H9 (cell line): ENCODE measurements at regions not wholly inside any gene's neighbourhood (a gene's known extent, or its start where the extent isn't known, plus 50 kb on each side); places are given as distances from the start of the nearest gene placed in this dataset.

Source experiments
- DNase-seq: peaks from one replicate; pipeline ENCODE4 v3.0.0-alpha.2; 2017
- H2AFZ ChIP-seq: one replicate; pipeline ENCODE4 v1.6.1; 2013; ENCODE audit warnings: mild to moderate bottlenecking, low read length, control low read depth, moderate library complexity
- H2AK5ac ChIP-seq: 2 replicates; pipeline ENCODE4 v1.6.1; 2013; ENCODE audit warnings: low read length, control low read depth, mixed read lengths; ENCODE audit not compliant: insufficient read length
- H2BK120ac ChIP-seq: one replicate; pipeline ENCODE4 v1.6.1; 2013; ENCODE audit warnings: low read depth, mild to moderate bottlenecking, low read length, control low read depth, inconsistent platforms; ENCODE audit not compliant: poor library complexity, severe bottlenecking
- H2BK12ac ChIP-seq: 2 replicates; pipeline ENCODE4 v1.6.1; 2013; ENCODE audit warnings: low read length, control low read depth, mixed read lengths, low read depth; ENCODE audit not compliant: insufficient read length
- H2BK15ac ChIP-seq: 2 replicates; pipeline ENCODE4 v1.6.1; 2013; ENCODE audit warnings: low read depth, low read length, control low read depth
- H2BK20ac ChIP-seq: one replicate; pipeline ENCODE4 v1.6.1; 2013; ENCODE audit warnings: low read depth, mild to moderate bottlenecking, low read length, control low read depth, inconsistent platforms; ENCODE audit not compliant: poor library complexity, severe bottlenecking
- H2BK5ac ChIP-seq: 2 replicates; pipeline ENCODE4 v1.6.1; 2013; ENCODE audit warnings: low read length, control low read depth, mixed read lengths; ENCODE audit not compliant: insufficient read length
- H3K14ac ChIP-seq: 2 replicates; pipeline ENCODE4 v1.6.1; 2013; ENCODE audit warnings: low read length, control low read depth; ENCODE audit not compliant: insufficient read depth
- H3K18ac ChIP-seq: 2 replicates; pipeline ENCODE4 v1.6.1; 2013; ENCODE audit warnings: low read depth, mild to moderate bottlenecking, mixed read lengths, low read length, control low read depth; ENCODE audit not compliant: insufficient read length
- H3K23ac ChIP-seq: 2 replicates; pipeline ENCODE4 v1.6.1; 2013; ENCODE audit warnings: low read length, control low read depth, mixed read lengths, low read depth; ENCODE audit not compliant: insufficient read length
- H3K23me2 ChIP-seq: 2 replicates; pipeline ENCODE4 v1.6.1; 2013; ENCODE audit warnings: low read depth, mild to moderate bottlenecking, mixed read lengths, low read length, control low read depth; ENCODE audit not compliant: insufficient read length, poor library complexity, severe bottlenecking
- H3K27ac ChIP-seq: 2 replicates; pipeline ENCODE4 v1.5.1; 2013; ENCODE audit warnings: low read length, control low read depth, mixed read lengths, low read depth; ENCODE audit not compliant: insufficient read length
- H3K27me3 ChIP-seq: 2 replicates; pipeline ENCODE4 v1.6.1; 2013; ENCODE audit warnings: low read length, control low read depth, inconsistent platforms; ENCODE audit not compliant: insufficient read depth
- H3K4ac ChIP-seq: 2 replicates; pipeline ENCODE4 v1.6.1; 2013; ENCODE audit warnings: low read depth, mild to moderate bottlenecking, control low read depth, inconsistent platforms, low read length, moderate library complexity
- H3K4me1 ChIP-seq: 2 replicates; pipeline ENCODE4 v1.6.1; 2013; ENCODE audit warnings: low read length, control low read depth, inconsistent platforms; ENCODE audit not compliant: insufficient read depth
- H3K4me2 ChIP-seq: 2 replicates; pipeline ENCODE4 v1.6.1; 2013; ENCODE audit warnings: low read length, control low read depth, mixed read lengths; ENCODE audit not compliant: insufficient read length, insufficient read depth
- H3K56ac ChIP-seq: 2 replicates; pipeline ENCODE4 v1.6.1; 2013; ENCODE audit warnings: low read depth, mild to moderate bottlenecking, mixed read lengths, low read length, control low read depth; ENCODE audit not compliant: insufficient read length
- H3K79me1 ChIP-seq: 2 replicates; pipeline ENCODE4 v1.6.1; 2013; ENCODE audit warnings: low read depth, mild to moderate bottlenecking, moderate library complexity, low read length, control low read depth, inconsistent platforms; ENCODE audit not compliant: insufficient read depth, poor library complexity, severe bottlenecking
- H3K79me2 ChIP-seq: 2 replicates; pipeline ENCODE4 v1.6.1; 2013; ENCODE audit warnings: low read length, control low read depth, inconsistent platforms; ENCODE audit not compliant: insufficient read depth
- H3K9ac ChIP-seq: 2 replicates; pipeline ENCODE4 v1.6.1; 2013; ENCODE audit warnings: low read length, control low read depth, mixed read lengths; ENCODE audit not compliant: insufficient read length; ENCODE audit errors: extremely low read depth
- H3K9me3 ChIP-seq: one replicate; pipeline ENCODE4 v1.6.1; 2013; ENCODE audit warnings: low read depth, low read length, inconsistent platforms; ENCODE audit not compliant: control insufficient read depth
- H3T11ph ChIP-seq: one replicate; pipeline ENCODE4 v1.6.1; 2013; ENCODE audit warnings: mild to moderate bottlenecking, low read length, control low read depth, inconsistent platforms
- H4K20me1 ChIP-seq: one replicate; pipeline ENCODE4 v1.6.1; 2013; ENCODE audit not compliant: control insufficient read depth, insufficient read length, insufficient read depth
- H4K5ac ChIP-seq: 2 replicates; pipeline ENCODE4 v1.6.1; 2013; ENCODE audit warnings: low read depth, mild to moderate bottlenecking, mixed read lengths, low read length, control low read depth; ENCODE audit not compliant: insufficient read length
- H4K8ac ChIP-seq: replicated peaks from 2 replicates; pipeline ENCODE4 v1.6.1; 2013; ENCODE audit warnings: low read length, control low read depth, mixed read lengths, low read depth; ENCODE audit not compliant: insufficient read length
- H4K91ac ChIP-seq: 2 replicates; pipeline ENCODE4 v1.6.1; 2013; ENCODE audit warnings: low read depth, mild to moderate bottlenecking, moderate library complexity, mixed read lengths, low read length, control low read depth; ENCODE audit not compliant: insufficient read length
- H3K27ac Mint-ChIP-seq, 3 experiments: 2 replicates in 2 of 3; 3 replicates in 1 of 3; pipeline ENCODE4 v1.8.0; 2020 to 2021; ENCODE audit warnings: mixed read lengths in 3 of 3, mild to moderate bottlenecking in 1 of 3, moderate library complexity in 1 of 3
- H3K27me3 Mint-ChIP-seq: 2 replicates; pipeline ENCODE4 v1.8.0; 2021; ENCODE audit warnings: low read depth, mild to moderate bottlenecking, moderate library complexity, mixed read lengths
- H3K36me3 Mint-ChIP-seq, 3 experiments: 2 replicates in 2 of 3; 3 replicates in 1 of 3; pipeline ENCODE4 v1.8.0; 2020 to 2021; ENCODE audit warnings: low read depth in 3 of 3, mixed read lengths in 3 of 3; ENCODE audit not compliant: insufficient read depth in 1 of 3
- H3K4me1 Mint-ChIP-seq, 2 experiments: 2 replicates each; pipeline ENCODE4 v1.8.0; 2020; ENCODE audit warnings: mixed read lengths in 2 of 2
- H3K4me3 Mint-ChIP-seq, 2 experiments: 2 replicates in 1 of 2; 3 replicates in 1 of 2; pipeline ENCODE4 v1.8.0; 2020 to 2021; ENCODE audit warnings: mild to moderate bottlenecking in 2 of 2, mixed read lengths in 2 of 2, moderate library complexity in 1 of 2
- H3K9me3 Mint-ChIP-seq, 2 experiments: 2 replicates in 1 of 2; 3 replicates in 1 of 2; pipeline ENCODE4 v1.8.0; 2020; ENCODE audit warnings: mild to moderate bottlenecking in 2 of 2, mixed read lengths in 2 of 2, moderate library complexity in 1 of 2
- CTCF ChIP-seq: fragments of 200-600 bp; sonication (generic); conservative IDR thresholded peaks from 3 replicates; pipeline ENCODE4 v1.8.0; 2021; ENCODE audit warnings: antibody characterized with exemption, mild to moderate bottlenecking
- WGBS: extraction: QIAGEN DNeasy Blood & Tissue Kit; methylation state at CpG from one replicate; pipeline ENCODE4 v1.1.7; 2013; ENCODE audit warnings: missing lambda C conversion rate, low lambda C conversion rate, mixed read lengths; ENCODE audit not compliant: insufficient read length; ENCODE audit errors: extremely low coverage; 5-methylcytosine and 5-hydroxymethylcytosine counted together

DNA sequence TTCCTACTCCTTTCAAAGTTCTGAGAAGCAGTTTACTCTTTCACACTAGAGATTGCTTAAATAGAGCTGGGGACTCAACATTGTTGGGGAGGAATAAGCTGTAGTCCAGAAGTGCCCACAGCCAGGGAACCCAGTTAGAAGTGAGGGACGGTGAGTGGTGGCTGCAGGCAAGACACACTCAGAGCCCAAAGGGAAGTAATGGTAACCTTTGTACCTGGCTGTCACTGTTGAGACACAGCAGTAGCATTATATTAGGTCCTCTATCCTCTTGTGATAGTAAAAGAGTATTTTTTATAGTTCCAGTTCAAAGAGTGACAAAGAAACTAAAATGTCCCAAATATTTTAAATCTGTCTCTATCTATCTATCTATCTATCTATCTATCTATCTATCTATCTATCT lies 263.3 kb downstream of the TTC6 start:
- no peak overlapping the region for H2BK20ac ChIP-seq
- Mint-ChIP-seq H3K36me3 (no peaks in the 10 kb centered on the region), H3K27me3 (no peaks in the 10 kb centered on the region; the same call in 1 of the 2 replicates), H3K4me1 (peaks cover 3 to 5% of the 10 kb centered on the region in 2 experiments), H3K9me3 (no peaks in the 10 kb centered on the region), H3K4me3 (no peak overlapping the region), H3K27ac (no peak overlapping the region)
- no peak overlapping the region for H2AK5ac ChIP-seq
- no peaks in the 10 kb centered on the region for H3K79me2 ChIP-seq
- no CpG with 5 or more reads among the region's 1 CpG for WGBS
- no peak overlapping the region for H4K91ac ChIP-seq
- H3K4me1 ChIP-seq, result no peaks in the 10 kb centered on the region
- no peak overlapping the region for H4K5ac ChIP-seq
- no peak for DNase-seq
- H3K18ac ChIP-seq, result no peak overlapping the region
- H2AFZ ChIP-seq, result no peak overlapping the region
- no peak overlapping the region for H3K9ac ChIP-seq
- H2BK12ac ChIP-seq, result no peak overlapping the region
- no peak overlapping the region for H3K4me2 ChIP-seq
- H3K14ac ChIP-seq, result no peak overlapping the region
- H3K23ac ChIP-seq, result no peak overlapping the region
- TF ChIP-seq CTCF, result no peak
- no peak overlapping the region for H2BK5ac ChIP-seq
- H3K23me2 ChIP-seq, result no peaks in the 10 kb centered on the region
- no peak overlapping the region for H4K8ac ChIP-seq
- no peak overlapping the region for H2BK120ac ChIP-seq
- H2BK15ac ChIP-seq, result no peak overlapping the region
- no peak overlapping the region for H3K4ac ChIP-seq
- no peaks in the 10 kb centered on the region for H3K79me1 ChIP-seq
- H3K27me3 ChIP-seq, result no peaks in the 10 kb centered on the region
- H4K20me1 ChIP-seq, result no peaks in the 10 kb centered on the region
- H3T11ph ChIP-seq, result no peak overlapping the region
- H3K27ac ChIP-seq, result no peak overlapping the region
- H3K56ac ChIP-seq, result no peak overlapping the region
- H3K9me3 ChIP-seq, result no peaks in the 10 kb centered on the region
